ENCODE measurements at regions not wholly inside any gene's neighbourhood (a gene's known extent, or its start where the extent isn't known, plus 50 kb on each side); places are given as distances from the start of the nearest gene placed in this dataset.

DNA sequence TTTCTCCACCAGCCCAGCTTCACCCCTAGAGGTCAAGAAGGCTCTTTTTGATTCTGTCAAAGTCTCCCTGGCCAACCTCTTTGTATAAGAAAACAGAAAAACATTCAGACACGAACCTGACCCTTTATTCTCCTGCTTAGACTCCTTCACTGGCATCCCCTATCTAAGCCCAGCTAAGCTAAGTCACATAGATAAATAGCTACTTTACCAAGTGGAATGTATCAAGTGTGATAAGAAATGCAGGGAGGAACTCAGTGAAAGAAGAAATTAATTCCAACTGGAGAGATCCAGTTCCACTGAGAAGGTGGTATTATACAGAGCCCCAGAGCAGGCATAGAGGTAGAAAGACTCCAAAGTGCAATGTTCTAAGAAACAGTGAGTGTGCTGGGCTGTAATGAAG, 489.5 kb downstream of the TNS1 start:
- no peaks in the 10 kb centered on the region for H3K4me1 ChIP-seq
- no peaks in the 10 kb centered on the region for H3K36me3 ChIP-seq
- intact Hi-C loops (cut with DNase I; ENCODE audit: low total_unique reads) = loop anchor here (10.0 kb wide), 1 partner anchor 818 kb away; the partner anchor contains the start of gene IGFBP5
- TF ChIP-seq POLR2AphosphoS5 (IDR thresholded peaks at IDR 0.05) = no peak
- TF ChIP-seq POLR2A (IDR thresholded peaks at IDR 0.05) = no peak
- TF ChIP-seq, protein P1, sequence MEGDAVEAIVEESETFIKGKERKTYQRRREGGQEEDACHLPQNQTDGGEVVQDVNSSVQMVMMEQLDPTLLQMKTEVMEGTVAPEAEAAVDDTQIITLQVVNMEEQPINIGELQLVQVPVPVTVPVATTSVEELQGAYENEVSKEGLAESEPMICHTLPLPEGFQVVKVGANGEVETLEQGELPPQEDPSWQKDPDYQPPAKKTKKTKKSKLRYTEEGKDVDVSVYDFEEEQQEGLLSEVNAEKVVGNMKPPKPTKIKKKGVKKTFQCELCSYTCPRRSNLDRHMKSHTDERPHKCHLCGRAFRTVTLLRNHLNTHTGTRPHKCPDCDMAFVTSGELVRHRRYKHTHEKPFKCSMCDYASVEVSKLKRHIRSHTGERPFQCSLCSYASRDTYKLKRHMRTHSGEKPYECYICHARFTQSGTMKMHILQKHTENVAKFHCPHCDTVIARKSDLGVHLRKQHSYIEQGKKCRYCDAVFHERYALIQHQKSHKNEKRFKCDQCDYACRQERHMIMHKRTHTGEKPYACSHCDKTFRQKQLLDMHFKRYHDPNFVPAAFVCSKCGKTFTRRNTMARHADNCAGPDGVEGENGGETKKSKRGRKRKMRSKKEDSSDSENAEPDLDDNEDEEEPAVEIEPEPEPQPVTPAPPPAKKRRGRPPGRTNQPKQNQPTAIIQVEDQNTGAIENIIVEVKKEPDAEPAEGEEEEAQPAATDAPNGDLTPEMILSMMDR (IDR thresholded peaks at IDR 0.05) = no peak
- no peak for DNase-seq (ENCODE audit: low spot score in 2 of 2)
- H3K9me3 ChIP-seq = no peaks in the 10 kb centered on the region
- no peak overlapping the region for H3K27ac ChIP-seq
- no peaks in the 10 kb centered on the region for H3K27me3 ChIP-seq
- no peak overlapping the region for H3K4me3 ChIP-seq

DNA sequence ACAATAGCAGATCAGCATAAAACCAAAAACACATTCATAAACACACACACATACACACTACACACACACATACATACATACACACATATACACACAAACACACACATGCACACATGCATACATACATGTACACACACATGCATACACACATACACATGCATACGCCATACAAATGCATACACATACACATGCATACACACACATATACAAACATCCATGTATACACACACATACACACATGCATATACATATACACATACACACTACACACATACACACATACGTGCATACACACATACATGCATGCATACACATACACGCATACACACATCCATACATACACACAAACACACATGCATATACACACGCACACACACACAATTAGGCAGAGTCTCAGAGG, 490.1 kb downstream of the TNS1 start:
- no peak overlapping the region for H3K27ac ChIP-seq
- TF ChIP-seq, protein P1 (IDR thresholded peaks at IDR 0.05) = no peak
- TF ChIP-seq POLR2AphosphoS5 (IDR thresholded peaks at IDR 0.05) (no peak), POLR2A (IDR thresholded peaks at IDR 0.05) (no peak)
- no peaks in the 10 kb centered on the region for H3K9me3 ChIP-seq
- intact Hi-C loops (cut with DNase I; ENCODE audit: low total_unique reads) = loop anchor here (10.0 kb wide), 1 partner anchor 818 kb away; the partner anchor contains the start of gene IGFBP5
- no peaks in the 10 kb centered on the region for H3K4me1 ChIP-seq
- H3K4me3 ChIP-seq = no peak overlapping the region
- no peak for DNase-seq (ENCODE audit: low spot score in 2 of 2)
- no peaks in the 10 kb centered on the region for H3K36me3 ChIP-seq
- H3K27me3 ChIP-seq = no peaks in the 10 kb centered on the region

- no peaks in the 10 kb centered on the region for H3K4me1 ChIP-seq
- H3K9me3 ChIP-seq = no peaks in the 10 kb centered on the region
- TF ChIP-seq POLR2AphosphoS5 (IDR thresholded peaks at IDR 0.05) = no peak
- TF ChIP-seq POLR2A (IDR thresholded peaks at IDR 0.05) = no peak
- TF ChIP-seq, protein P1 (IDR thresholded peaks at IDR 0.05) = no peak
- H3K27me3 ChIP-seq = no peaks in the 10 kb centered on the region
- H3K4me3 ChIP-seq = no peak overlapping the region
- no peak for DNase-seq (ENCODE audit: low spot score in 2 of 2)
- intact Hi-C loops (cut with DNase I; ENCODE audit: low total_unique reads) = loop anchor here (10.0 kb wide), 1 partner anchor 817 kb away; the partner anchor contains the start of gene IGFBP5
- no peaks in the 10 kb centered on the region for H3K36me3 ChIP-seq
- H3K27ac ChIP-seq = no peak overlapping the region
These were observed 490.5 kb downstream of the TNS1 start for GRCh38 chr2:217512259-217512658.

DNA sequence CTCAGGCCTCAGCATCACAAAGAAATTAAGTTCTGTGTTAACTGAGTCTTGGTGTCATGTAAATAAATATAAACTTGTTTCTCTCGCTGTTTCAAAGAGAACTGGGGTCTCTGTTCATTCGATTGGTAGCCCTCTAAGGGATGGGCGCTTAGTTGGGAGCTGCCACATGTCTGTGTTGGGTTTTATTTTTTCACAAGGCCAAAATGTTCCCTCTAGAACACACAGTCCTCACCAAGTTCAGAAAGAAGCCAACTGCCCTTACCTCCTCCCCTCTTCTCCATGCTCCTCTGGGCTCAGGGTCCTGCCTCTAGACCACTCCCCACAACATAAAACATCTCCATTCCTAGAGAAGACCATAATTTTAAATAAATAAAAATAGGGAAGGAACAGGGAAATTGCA, 490.9 kb downstream of the TNS1 start:
- Histone ChIP-seq H3K9me3 (no peaks in the 10 kb centered on the region), H3K36me3 (no peaks in the 10 kb centered on the region), H3K27ac (no peak overlapping the region), H3K4me1 (no peaks in the 10 kb centered on the region), H3K4me3 (no peak overlapping the region), H3K27me3 (no peaks in the 10 kb centered on the region)
- no peak for DNase-seq (ENCODE audit: low spot score in 2 of 2)
- intact Hi-C loops (cut with DNase I; ENCODE audit: low total_unique reads) = loop anchor here (10.0 kb wide), 1 partner anchor 817 kb away; the partner anchor contains the start of gene IGFBP5
- no peak for TF ChIP-seq POLR2A (IDR thresholded peaks at IDR 0.05)

GRCh38 chr2:217510771-217511291, 492.0 kb downstream of the TNS1 start:
- H3K4me1 ChIP-seq = no peaks in the 10 kb centered on the region
- no peaks in the 10 kb centered on the region for H3K9me3 ChIP-seq
- no peaks in the 10 kb centered on the region for H3K36me3 ChIP-seq
- intact Hi-C loops (cut with DNase I; ENCODE audit: low total_unique reads) = loop anchor here (10.0 kb wide), 1 partner anchor 816 kb away; the partner anchor contains the start of gene IGFBP5
- peak; percentile 56 to 62 for DNase-seq (ENCODE audit: low spot score in 2 of 2)
- H3K27me3 ChIP-seq = no peaks in the 10 kb centered on the region
- H3K27ac ChIP-seq = peak overlapping the region in 1 of 2 donors; percentile 17
- peak in 2 of 3 donors; percentile 35 to 61 for TF ChIP-seq POLR2AphosphoS5 (IDR thresholded peaks at IDR 0.05)
- TF ChIP-seq, protein P1 (IDR thresholded peaks at IDR 0.05) = peak; percentile 50 to 90 (median 89)
- TF ChIP-seq POLR2A (IDR thresholded peaks at IDR 0.05) = no peak
- no peak overlapping the region for H3K4me3 ChIP-seq
